ENCODE measurements at regions not wholly inside any gene's neighbourhood (a gene's known extent, or its start where the extent isn't known, plus 50 kb on each side); places are given as distances from the start of the nearest gene placed in this dataset.
A peak's percentile ranks its signal among the peaks of the same experiment; 100 is the strongest.
"Not testable (repeated sequence)": the region's sequence is repeated elsewhere in the genome, so short reads cannot be mapped to it uniquely, and the experiment has no call there.

GRCh38 chr9:71322311-71322710, 200.9 kb upstream of the TRPM3 start:
- DNase-seq (ENCODE audit: extremely low read depth in 1 of 11, low read depth in 9 of 11, low spot score in 4 of 11): no peak

DNA sequence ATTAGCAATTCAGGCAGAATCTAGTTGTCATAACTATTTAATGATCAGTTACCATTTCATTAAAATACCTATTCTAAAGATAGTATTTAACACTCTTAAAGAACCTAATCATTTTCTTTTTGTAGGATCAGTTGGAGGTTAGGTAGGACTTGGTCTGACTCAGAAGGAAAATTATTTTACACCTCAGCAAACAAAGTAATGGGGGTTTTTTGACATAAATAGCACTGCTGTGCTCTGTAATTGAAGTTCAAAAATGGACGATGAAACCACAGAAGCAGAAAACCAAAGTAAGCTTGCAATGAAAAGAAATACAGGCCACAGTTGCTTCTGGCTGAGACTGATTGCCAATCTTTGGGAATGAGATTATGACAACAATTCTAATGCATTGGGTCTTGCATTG, 187.0 kb upstream of the TRPM3 start:
- DNase-seq (ENCODE audit: extremely low read depth in 1 of 11, low read depth in 9 of 11, low spot score in 4 of 11): no peak

DNA sequence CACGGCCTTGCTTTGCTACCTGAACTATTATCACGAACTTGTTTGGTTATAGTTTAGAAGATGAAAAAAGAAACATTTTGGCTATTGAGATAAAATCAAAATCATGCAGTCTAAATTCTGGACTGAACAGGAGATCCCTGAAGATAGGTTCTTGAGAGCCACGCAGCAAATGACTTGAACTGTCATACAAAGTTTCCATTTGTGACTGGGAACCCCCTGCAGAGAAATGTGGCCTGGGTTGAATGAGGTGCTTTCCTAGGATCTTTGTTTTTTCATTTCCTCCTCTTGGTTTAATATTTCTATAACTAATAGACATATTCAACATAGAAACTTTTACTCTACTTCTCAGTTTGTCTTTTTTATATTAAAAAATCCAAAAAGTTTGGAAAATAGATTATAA, 184.7 kb upstream of the TRPM3 start:
- no peak for DNase-seq (ENCODE audit: extremely low read depth in 1 of 11, low read depth in 9 of 11, low spot score in 4 of 11)

- no peak for DNase-seq (ENCODE audit: extremely low read depth in 1 of 11, low read depth in 9 of 11, low spot score in 4 of 11)
Measured at GRCh38 chr9:71303351-71303750, 181.9 kb upstream of the TRPM3 start.

DNA sequence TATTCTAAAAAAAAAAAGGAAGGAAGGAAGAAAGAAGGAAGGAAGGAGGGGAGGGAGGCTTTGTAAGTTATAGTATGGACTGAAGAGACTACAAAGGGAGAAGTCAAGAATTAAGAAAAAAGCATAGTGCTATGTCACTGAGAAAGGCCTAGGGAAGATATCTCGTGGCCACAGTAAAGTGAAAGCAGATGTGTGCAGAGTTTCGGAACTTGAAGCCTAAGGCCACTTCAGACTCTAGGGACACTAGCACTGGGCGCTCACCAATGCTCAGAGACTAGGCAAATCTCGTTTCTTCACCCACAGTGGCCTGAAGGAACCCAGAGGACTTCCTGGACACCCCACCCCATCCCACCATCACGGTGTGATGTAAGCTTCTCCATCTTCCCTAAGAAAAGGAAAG, 181.4 kb upstream of the TRPM3 start:
- no peak for DNase-seq (ENCODE audit: extremely low read depth in 1 of 11, low read depth in 9 of 11, low spot score in 4 of 11)

GRCh38 chr9:71295928-71296327, 174.5 kb upstream of the TRPM3 start:
- no peak for DNase-seq (ENCODE audit: extremely low read depth in 1 of 11, low read depth in 9 of 11, low spot score in 4 of 11)

GRCh38 chr9:71286146-71286545, 164.7 kb upstream of the TRPM3 start:
- no peak for DNase-seq (ENCODE audit: extremely low read depth in 1 of 11, low read depth in 9 of 11, low spot score in 4 of 11)

GRCh38 chr9:71285191-71285656, 163.8 kb upstream of the TRPM3 start:
- DNase-seq (ENCODE audit: extremely low read depth in 1 of 11, low read depth in 9 of 11, low spot score in 4 of 11): peak; percentile 36 to 70 (median 53)

DNA sequence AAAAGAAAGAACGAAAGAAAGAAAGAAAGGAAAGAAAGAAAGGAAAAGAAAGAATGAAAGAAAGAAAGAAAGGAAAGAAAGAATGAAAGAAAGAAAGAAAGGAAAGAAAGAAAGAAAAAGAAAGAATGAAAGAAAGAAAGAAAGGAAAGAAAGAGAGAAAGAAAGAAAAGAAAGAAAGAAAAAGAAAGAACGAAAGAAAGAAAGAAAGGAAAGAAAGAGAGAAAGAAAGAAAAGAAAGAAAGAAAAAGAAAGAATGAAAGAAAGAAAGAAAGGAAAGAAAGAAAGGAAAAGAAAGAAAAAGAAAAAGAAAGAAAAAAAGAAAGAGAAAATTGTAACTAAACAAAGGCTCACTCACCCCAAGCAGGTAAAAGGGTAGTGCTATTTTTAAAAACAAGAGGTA, 160.7 kb upstream of the TRPM3 start:
- not testable (repeated sequence) for DNase-seq (ENCODE audit: extremely low read depth in 1 of 11, low read depth in 9 of 11, low spot score in 4 of 11)

GRCh38 chr9:71279151-71279739, 157.8 kb upstream of the TRPM3 start:
- no peak for DNase-seq (ENCODE audit: extremely low read depth in 1 of 11, low read depth in 9 of 11, low spot score in 4 of 11)

DNA sequence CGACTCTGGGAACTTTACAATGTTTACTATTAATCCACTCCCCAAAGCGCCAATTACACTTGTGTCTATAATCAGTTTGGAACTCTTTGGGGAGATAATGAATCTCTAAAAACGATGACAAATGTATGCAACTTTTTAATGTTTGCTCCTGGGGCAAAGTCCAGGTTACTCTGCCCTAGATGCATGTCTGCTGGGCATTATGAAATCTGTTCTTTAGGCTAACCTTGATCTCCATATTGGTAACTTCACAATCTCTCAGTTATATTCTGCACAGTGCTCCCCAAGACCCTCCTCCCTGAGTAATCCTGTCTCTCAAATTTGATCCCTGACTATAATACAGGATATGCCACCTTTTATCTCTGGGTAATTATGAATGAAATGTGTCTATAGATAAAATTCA, 152.2 kb upstream of the TRPM3 start:
- DNase-seq (ENCODE audit: extremely low read depth in 1 of 11, low read depth in 9 of 11, low spot score in 4 of 11): no peak

DNA sequence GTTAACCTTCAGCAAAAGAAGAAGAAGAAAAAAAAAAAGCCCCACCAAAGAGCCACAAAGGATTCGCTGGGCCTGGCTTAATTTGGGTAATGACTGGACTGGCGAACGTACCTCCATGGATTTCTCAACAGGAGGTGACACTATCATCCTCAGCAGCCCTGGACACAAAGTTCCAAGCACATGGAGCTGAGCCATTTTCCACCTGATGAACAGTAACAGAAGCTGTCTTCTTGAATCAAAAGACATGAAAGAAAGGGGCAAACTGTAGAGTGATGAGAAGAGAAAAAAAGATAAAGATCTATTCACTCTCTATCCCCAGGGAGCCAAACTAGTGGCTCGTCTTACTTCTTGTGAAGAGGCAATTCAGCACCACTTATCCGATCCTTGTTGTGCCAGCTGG, 150.2 kb upstream of the TRPM3 start:
- DNase-seq (ENCODE audit: extremely low read depth in 1 of 11, low read depth in 9 of 11, low spot score in 4 of 11): no peak

DNA sequence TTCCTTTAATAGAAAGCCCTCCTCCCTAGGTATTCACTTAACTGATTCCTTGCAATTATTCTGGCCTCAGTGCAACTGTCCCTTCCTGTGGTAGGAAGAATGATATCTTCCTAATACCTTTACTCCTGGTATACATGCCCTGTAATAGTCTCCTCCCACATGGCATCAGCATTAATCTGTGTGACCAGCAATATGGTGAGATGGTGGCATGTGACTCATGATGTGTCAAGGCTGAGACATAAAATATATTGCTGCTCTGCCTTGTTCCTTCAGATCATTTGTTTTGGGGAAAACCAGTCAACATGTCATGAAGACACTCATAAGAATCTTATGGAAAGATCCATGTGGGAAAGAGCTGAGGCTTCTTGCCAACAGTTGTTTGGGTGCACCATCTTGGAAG, 149.1 kb upstream of the TRPM3 start:
- no peak for DNase-seq (ENCODE audit: extremely low read depth in 1 of 11, low read depth in 9 of 11, low spot score in 4 of 11)

DNA sequence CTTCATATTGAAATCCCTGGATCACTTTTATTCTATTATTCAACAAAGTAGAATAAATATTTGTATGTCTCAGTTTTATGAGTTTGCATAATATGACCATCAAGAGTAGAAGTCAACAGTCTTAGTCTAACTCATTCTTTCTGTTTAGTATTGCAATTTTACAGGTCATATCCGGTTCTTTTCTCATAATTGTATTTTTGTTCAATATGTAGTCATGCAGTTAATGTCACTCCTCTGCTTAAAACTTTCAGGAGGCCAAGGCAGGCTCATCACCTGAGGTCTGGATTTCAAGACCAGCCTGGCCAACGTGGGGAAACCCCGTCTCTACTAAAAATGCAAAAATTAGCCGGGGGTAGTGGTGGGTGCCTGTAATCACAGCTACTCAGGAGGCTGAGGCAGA, 148.4 kb upstream of the TRPM3 start:
- DNase-seq (ENCODE audit: extremely low read depth in 1 of 11, low read depth in 9 of 11, low spot score in 4 of 11): no peak

- DNase-seq (ENCODE audit: extremely low read depth in 1 of 11, low read depth in 9 of 11, low spot score in 4 of 11): peak in 2 of 11 donors; percentile 13 to 27
Measured at GRCh38 chr9:71268871-71269635, 147.6 kb upstream of the TRPM3 start.

DNA sequence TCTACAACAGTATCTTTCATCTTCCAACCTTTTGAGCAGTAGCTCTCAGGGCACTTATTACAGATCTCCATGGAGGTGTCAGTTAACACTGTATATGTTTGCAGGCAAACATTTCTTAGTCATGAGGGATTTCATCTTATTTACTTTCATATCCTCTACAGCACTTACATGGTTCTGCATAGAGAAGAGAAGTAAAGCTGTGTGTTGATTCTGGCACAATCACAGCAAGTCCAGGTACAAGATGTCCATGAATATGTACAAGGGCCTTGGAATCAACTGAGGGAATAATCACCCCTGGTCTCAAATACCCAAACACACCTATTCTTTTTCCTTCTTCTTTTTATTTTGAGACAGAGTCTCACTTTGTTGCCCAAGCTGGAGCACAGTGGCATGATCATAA, 142.0 kb upstream of the TRPM3 start:
- no peak for DNase-seq (ENCODE audit: extremely low read depth in 1 of 11, low read depth in 9 of 11, low spot score in 4 of 11)

DNA sequence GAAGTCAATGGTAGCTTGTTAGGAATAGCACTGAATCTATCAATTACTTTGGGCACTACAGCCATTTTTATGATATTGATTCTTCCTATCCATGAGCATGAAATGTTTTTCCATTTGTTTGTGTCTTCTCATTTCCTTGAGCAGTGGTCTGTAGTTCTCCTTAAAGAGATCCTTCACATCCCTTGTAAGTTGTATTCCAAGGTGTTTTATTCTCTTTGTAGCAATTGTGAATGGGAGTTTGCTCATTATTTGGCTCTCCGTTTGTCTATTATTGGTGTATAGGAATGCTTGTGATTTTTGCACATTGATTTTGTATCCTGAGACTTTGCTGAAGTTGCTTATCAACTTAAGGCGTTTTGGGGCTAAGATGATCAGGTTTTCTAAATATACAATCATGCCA, 139.0 kb upstream of the TRPM3 start:
- DNase-seq (ENCODE audit: extremely low read depth in 1 of 11, low read depth in 9 of 11, low spot score in 4 of 11): not testable (repeated sequence)

DNA sequence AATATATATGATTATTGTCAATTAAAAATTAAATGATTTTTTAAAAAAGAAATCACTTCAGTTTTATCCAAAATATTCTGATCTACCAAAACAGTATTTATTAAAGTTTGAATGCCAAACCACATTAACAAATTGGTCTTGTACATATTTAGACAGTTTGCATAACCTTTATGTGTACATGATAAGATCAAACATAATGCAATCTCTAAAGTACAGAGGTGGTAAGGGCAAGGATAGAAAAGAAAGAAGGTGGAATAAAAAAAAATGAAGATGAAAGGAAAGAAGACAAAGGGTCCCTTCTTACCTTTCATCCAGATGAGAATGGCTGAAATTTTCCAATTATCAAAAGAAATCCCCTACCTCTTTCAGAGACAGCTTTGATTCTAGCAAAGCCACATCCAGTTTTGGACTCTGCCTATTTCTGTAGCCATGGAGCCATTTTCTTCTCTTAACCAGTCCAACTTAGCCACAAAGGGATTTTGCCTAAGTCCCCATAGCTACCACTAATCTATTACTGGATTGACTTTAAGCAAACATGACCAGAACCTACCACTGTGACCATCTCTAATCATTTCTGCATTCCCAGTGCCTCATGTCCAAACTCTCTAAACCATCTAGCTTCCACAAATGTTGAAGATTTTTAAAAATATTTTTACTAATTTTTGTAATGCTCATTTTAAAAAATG, 133.3 kb upstream of the TRPM3 start:
- DNase-seq (ENCODE audit: extremely low read depth in 1 of 11, low read depth in 9 of 11, low spot score in 4 of 11): no peak

DNA sequence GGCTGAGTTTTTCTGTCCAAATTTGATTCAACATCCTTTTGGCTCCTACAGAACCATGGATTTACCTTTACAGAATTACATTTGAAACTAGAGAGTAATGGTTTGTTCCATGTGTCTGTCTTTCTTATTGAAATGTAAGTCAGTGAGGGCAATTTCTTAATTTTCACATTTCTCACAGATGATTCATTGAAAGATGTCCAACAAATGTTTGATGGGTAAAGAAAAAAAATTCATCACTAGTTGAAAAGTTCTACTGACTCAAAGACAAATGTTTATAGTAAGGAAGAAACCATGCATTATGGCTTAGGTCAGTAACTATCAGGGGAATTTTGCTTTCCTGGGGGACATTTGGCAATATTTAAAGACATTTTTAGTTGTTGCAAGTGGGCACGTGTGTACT, 131.6 kb upstream of the TRPM3 start:
- no peak for DNase-seq (ENCODE audit: extremely low read depth in 1 of 11, low read depth in 9 of 11, low spot score in 4 of 11)

- DNase-seq (ENCODE audit: extremely low read depth in 1 of 11, low read depth in 9 of 11, low spot score in 4 of 11): no peak
Measured at GRCh38 chr9:71250581-71250980, 129.2 kb upstream of the TRPM3 start.

Data from renal cortex interstitium (tissue), 11 donors.